GM13976 (cell line): ENCODE measurements at regions not wholly inside any gene's neighbourhood (a gene's known extent, or its start where the extent isn't known, plus 50 kb on each side); places are given as distances from the start of the nearest gene placed in this dataset.
"Not testable (repeated sequence)": the region's sequence is repeated elsewhere in the genome, so short reads cannot be mapped to it uniquely, and the experiment has no call there.

Experiments used
- DNase-seq: peaks from one replicate; pipeline ENCODE4 v3.0.0; 2012; ENCODE audit warnings: low spot score
- CTCF ChIP-seq: IDR thresholded peaks from 2 replicates; pipeline ENCODE4 v1.5.1; 2012; ENCODE audit warnings: borderline replicate concordance, mild to moderate bottlenecking; ENCODE audit not compliant: insufficient read depth; ENCODE audit errors: extremely low read depth, missing control alignments, control extremely low read depth
- in situ Hi-C: fragments of 300-500 bp; cut with MboI; formaldehyde crosslinking; loops from one replicate; pipeline ENCODE4 v1.12.0; 2022; ENCODE audit warnings: low sequenced_read_pairs, mixed read lengths, inconsistent platforms; ENCODE audit not compliant: unreplicated experiment

- no peak for TF ChIP-seq CTCF
- in situ Hi-C loops, result no loop called here
Measured at GRCh38 chr3:87121856-87122255, 105.3 kb upstream of the CHMP2B start.

GRCh38 chr3:87120881-87121280, 106.2 kb upstream of the CHMP2B start:
- TF ChIP-seq CTCF, result no peak
- in situ Hi-C loops, result no loop called here
- no peak for DNase-seq

More at GRCh38 chr3:87121856-87122255, 105.3 kb upstream of the CHMP2B start:
- no peak for DNase-seq

- in situ Hi-C loops, result no loop called here
- TF ChIP-seq CTCF, result no peak
- DNase-seq, result no peak
Measured at GRCh38 chr3:87120236-87120635, 106.9 kb upstream of the CHMP2B start.

GRCh38 chr3:87109465-87109864, 117.6 kb upstream of the CHMP2B start:
- DNase-seq, result no peak
- in situ Hi-C loops, result no loop called here
- TF ChIP-seq CTCF, result no peak

- TF ChIP-seq CTCF, result no peak
- in situ Hi-C loops, result no loop called here
- DNase-seq, result no peak
Measured at GRCh38 chr3:87101861-87102625, 111.1 kb upstream of the VGLL3 start.

- DNase-seq, in situ Hi-C loops: not testable (repeated sequence)
Measured at GRCh38 chr3:87097733-87098132, 106.8 kb upstream of the VGLL3 start.

GRCh38 chr3:87090631-87091030, 99.7 kb upstream of the VGLL3 start:
- TF ChIP-seq CTCF, result no peak
- in situ Hi-C loops, result no loop called here
- no peak for DNase-seq
